ENCODE measurements at regions not wholly inside any gene's neighbourhood (a gene's known extent, or its start where the extent isn't known, plus 50 kb on each side); places are given as distances from the start of the nearest gene placed in this dataset.

GRCh38 chr7:24492576-24492975 is 80.7 kb upstream of the PALS2 start:
- TF ChIP-seq, protein P1, sequence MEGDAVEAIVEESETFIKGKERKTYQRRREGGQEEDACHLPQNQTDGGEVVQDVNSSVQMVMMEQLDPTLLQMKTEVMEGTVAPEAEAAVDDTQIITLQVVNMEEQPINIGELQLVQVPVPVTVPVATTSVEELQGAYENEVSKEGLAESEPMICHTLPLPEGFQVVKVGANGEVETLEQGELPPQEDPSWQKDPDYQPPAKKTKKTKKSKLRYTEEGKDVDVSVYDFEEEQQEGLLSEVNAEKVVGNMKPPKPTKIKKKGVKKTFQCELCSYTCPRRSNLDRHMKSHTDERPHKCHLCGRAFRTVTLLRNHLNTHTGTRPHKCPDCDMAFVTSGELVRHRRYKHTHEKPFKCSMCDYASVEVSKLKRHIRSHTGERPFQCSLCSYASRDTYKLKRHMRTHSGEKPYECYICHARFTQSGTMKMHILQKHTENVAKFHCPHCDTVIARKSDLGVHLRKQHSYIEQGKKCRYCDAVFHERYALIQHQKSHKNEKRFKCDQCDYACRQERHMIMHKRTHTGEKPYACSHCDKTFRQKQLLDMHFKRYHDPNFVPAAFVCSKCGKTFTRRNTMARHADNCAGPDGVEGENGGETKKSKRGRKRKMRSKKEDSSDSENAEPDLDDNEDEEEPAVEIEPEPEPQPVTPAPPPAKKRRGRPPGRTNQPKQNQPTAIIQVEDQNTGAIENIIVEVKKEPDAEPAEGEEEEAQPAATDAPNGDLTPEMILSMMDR (IDR thresholded peaks at IDR 0.05; ENCODE audit: poor library complexity), result no peak
- TF ChIP-seq EZH2phosphoT487 (IDR thresholded peaks at IDR 0.05; ENCODE audit: low read depth, severe bottlenecking, unreplicated experiment), result no peak

Data from hepatocyte (in vitro differentiated cells).